GM21825 (cell line): ENCODE measurements at regions not wholly inside any gene's neighbourhood (a gene's known extent, or its start where the extent isn't known, plus 50 kb on each side); places are given as distances from the start of the nearest gene placed in this dataset.
"Not testable (repeated sequence)": the region's sequence is repeated elsewhere in the genome, so short reads cannot be mapped to it uniquely, and the experiment has no call there.

ENCODE experiments used
- ATAC-seq: cut with Tn5 transposase; IDR thresholded peaks from one replicate; pipeline ENCODE4 v1.9.1; 2021; ENCODE audit warnings: mild to moderate bottlenecking, moderate library complexity; ENCODE audit not compliant: unreplicated experiment

GRCh38 chr16:59168461-59169114, 434.5 kb upstream of the GOT2 start:
- ATAC-seq, result no peak

DNA sequence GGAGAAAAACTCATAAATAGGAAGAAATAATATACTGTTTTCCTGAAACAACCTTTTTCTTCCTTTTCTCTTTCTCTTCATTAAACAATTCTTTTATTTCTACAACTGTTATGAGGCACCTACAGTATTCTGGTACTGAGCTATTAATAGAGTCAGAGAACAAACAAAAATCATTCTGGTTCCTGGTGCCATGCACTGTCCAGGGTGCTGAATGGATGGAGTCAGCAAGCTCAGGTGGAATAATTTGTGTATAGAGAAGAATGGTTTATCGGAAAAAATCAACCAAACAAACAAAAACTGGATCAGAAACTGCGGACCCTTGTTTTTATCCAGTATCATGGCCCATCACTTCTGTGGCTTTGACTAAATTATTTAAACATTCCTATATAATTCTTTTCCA, 430.3 kb upstream of the GOT2 start:
- ATAC-seq, result no peak

DNA sequence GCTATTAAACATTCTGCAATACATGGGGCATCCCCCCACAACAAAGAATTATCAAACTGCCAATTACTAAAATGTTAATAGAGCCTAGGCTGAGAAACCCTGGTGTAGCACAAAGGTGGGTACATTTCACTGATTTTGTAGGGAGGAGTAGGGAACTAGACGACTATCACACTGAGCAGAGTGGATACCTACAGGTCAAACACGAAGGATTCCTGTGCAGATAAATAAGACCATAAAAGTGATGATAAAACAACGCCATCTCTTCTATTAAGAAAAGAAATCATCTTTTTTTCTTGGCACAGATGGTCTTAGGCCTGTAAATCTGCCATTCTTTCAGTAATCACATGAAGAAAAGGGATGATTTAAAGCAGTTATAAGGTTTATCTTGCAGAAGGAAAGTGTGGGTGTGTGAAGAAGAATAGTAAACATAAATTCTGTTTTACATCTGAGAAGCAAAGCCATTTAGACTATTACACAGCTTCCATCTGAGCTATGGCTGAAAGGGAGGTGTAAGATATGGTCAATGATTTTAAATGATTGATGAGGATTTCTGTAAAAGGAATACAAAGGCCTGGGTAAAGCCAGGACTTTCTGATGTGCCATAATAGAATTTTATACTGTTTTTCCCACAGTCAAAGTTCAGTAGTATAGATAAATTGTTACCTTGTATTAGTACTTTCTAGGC, 429.4 kb upstream of the GOT2 start:
- ATAC-seq, result no peak

GRCh38 chr16:59161679-59162078, 427.6 kb upstream of the GOT2 start:
- no peak for ATAC-seq

DNA sequence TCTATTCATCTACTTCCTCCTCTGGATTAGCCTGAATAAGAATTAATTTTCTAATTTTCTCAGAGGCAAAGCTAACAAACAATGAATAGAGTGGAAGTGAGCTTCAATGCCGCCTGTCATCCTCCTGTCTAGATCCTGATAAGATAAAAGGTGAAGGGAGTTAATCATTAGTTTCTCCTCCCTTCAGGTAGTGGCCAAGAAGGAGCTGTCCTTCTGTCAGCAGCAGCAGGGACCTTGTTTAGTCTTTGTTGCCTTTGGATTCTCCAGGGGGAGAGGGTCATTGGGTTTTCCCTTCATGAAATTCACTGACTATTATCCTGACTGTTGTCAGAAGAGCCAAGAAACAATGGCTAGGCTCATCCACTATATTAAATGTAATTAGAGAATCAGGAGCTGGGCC, 420.2 kb upstream of the GOT2 start:
- no peak for ATAC-seq

GRCh38 chr16:59148769-59149155, 414.6 kb upstream of the GOT2 start:
- no peak for ATAC-seq

GRCh38 chr16:59148056-59148768, 414.1 kb upstream of the GOT2 start:
- ATAC-seq, result no peak

DNA sequence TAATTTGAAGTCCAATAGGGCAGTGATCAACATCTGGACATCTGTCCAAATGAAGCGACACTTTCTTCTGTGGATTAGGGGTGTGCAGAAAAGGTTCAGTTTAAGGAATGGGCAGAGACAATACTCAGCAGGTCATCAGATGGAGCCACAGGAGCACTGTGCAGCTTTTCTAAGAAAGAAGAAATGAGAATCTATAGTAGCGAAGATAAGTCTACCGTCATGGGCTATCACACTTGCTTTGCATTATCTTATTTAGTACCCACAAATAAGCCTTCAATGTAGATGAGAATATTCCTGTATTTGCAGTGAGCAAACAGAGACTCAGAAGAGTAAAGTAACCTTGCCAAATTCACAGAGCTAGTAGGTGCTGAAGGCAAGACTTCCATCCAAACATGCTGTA, 412.0 kb upstream of the GOT2 start:
- no peak for ATAC-seq

GRCh38 chr16:59144841-59145240, 410.7 kb upstream of the GOT2 start:
- ATAC-seq, result no peak

GRCh38 chr16:59144326-59144725, 410.2 kb upstream of the GOT2 start:
- ATAC-seq, result no peak

DNA sequence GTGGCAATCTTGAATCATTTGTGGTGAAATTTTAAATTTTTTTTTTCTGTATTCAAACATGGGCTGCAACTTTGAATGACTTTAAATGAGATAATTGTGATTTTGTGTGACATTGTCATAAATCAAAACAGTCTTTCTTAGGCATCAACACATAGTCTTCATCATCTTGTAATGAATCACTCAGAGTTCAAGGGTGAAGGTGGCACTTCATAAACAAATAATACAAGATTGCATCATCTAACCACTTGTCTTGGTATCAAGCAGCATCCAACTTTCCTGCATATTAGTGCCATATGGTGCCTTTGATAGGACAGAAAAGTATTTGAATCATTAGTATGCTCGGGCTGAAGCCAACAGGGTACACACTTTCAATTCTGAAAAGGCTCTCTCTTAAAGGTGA, 392.4 kb upstream of the GOT2 start:
- ATAC-seq, result no peak

GRCh38 chr16:59124056-59124455, 389.9 kb upstream of the GOT2 start:
- ATAC-seq, result no peak

DNA sequence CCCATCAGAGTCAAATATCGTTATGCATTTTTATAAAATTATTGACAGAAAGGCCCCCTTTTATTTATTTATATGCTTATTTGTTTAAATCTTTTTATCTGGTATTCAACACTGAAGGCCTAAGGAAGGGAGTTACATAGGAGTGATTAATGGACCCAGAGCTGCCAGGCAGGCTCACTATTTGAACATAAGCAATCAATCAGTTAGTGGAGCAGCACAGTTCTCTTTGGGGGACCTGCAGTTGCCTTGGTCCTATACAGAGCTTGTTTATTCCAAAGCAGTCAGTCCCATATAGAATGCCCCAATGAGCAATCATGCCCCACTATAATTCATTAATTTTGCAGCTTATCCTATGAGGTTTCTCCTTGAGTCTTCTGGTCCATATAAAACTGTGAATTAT, 389.4 kb upstream of the GOT2 start:
- ATAC-seq, result no peak

DNA sequence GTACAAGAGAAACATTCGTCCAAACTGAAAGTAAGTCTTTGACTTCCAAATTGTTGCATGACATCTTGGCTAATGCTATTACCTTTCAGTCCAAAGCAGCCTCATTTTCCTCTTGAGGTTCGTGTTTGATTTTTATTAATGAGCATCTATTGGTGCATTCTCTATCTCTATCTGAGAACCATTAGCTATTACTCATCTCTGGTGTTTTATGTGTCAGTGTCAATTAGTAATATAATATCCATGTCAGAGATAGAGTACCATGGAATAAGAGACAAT, 388.1 kb upstream of the GOT2 start:
- no peak for ATAC-seq

- ATAC-seq, result no peak
Measured at GRCh38 chr16:59121411-59122261, 387.5 kb upstream of the GOT2 start.

DNA sequence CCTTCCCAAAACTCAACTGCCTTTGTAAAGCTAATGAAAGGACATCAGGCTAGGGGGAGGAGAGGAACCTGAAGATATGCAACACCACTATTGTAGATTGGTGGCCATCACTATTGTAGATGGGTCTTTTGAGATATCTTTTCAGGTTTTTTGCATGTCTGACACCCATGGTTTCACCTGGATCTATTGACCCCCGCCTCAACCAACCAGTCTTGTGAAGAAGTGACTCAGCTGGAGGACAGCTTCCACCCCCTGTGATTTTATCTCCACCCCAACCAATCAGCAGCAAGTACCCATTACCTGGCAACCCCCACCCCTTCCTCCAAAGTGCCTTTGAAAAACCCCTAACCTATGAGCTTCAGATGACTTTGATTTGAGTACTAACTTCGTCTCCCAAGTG, 382.6 kb upstream of the GOT2 start:
- ATAC-seq, result no peak

- ATAC-seq, result no peak
Measured at GRCh38 chr16:59114790-59115189, 380.7 kb upstream of the GOT2 start.

DNA sequence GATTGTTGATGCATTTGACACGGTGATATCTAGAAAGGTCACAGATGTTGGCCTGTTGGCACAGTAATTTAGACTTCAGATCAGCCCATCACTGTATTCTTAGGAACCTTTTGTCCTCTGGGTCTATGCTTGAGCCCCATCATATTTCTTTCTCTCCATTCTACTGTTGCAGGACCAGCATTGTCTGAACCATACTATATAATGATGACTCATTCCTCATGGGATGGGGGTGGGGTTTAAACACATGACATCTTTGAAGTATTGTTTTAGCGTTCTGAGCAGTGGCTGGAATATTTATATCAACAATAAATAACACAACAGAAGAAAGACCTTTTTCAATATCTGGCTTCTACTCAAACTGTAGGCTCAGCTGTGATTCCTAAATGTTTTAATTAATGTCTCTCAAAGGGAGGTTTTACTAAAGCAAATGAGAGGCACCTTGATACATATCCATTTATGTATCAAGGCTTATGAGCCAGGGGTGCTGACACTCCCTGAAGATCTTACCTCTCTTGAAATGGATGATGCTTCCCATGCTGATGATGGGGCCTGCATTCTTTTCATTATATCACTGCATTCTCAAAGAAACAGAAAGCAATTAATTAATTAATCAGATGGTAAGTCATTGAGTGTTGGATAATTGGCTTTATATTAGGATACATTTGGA, 379.0 kb upstream of the GOT2 start:
- no peak for ATAC-seq

GRCh38 chr16:59111280-59111679, 377.2 kb upstream of the GOT2 start:
- ATAC-seq, result no peak

- no peak for ATAC-seq
Measured at GRCh38 chr16:59108374-59108773, 374.3 kb upstream of the GOT2 start.

- not testable (repeated sequence) for ATAC-seq
Measured at GRCh38 chr16:59096682-59097081, 362.6 kb upstream of the GOT2 start.
